A549 (cell line): ENCODE measurements at regions not wholly inside any gene's neighbourhood (a gene's known extent, or its start where the extent isn't known, plus 50 kb on each side); places are given as distances from the start of the nearest gene placed in this dataset.
"Not testable (repeated sequence)": the region's sequence is repeated elsewhere in the genome, so short reads cannot be mapped to it uniquely, and the experiment has no call there.

Experiments
- ATAC-seq, 2 experiments: fragments of 200-7000 bp in 1 of 2; fragments of >200 bp in 1 of 2; cut with Nextera tagmentation in 1 of 2; cut with Tn5 transposase in 1 of 2; 3 replicates each; pipeline versions ENCODE4 v1.8.0 to v1.9.1; 2018 to 2020; ENCODE audit warnings: mild to moderate bottlenecking in 1 of 2, moderate library complexity in 1 of 2
- CTCF ChIA-PET: fragments of 300-600 bp; sonication (Branson Sonifier 250); formaldehyde crosslinking; extraction: SDS; loops from one replicate; lab custom pipeline; 2021; ENCODE audit warnings: antibody characterized with exemption, inconsistent platforms; lab: Yijun Ruan, JAX
- POLR2A ChIA-PET: fragments of 350-600 bp; formaldehyde crosslinking; extraction: SDS; loops from one replicate; lab custom pipeline; 2021; ENCODE audit warnings: antibody characterized with exemption, inconsistent platforms; lab: Yijun Ruan, JAX
- DNase-seq, 2 experiments: peaks; one replicate each; pipeline versions ENCODE4 v3.0.0 to v3.0.0-alpha.2; 2011 to 2016; ENCODE audit warnings: low read depth in 1 of 2, low spot score in 1 of 2
- FAIRE-seq: peaks from 2 replicates; lab custom pipeline; 2011; peaks lifted over from hg19 to GRCh38; lab: Jason Lieb, UNC
- H3K27ac ChIP-seq, 2 experiments: fragments of >200 bp; sonication (Bioruptor Twin); formaldehyde crosslinking; 3 replicates each; pipeline ENCODE4 v1.5.1; 2016 to 2017
- H3K4me1 ChIP-seq: fragments of >200 bp; sonication (Bioruptor Twin); formaldehyde crosslinking; 3 replicates; pipeline ENCODE4 v1.6.1; 2016
- H3K4me2 ChIP-seq: fragments of >200 bp; sonication (Bioruptor Twin); formaldehyde crosslinking; 3 replicates; pipeline ENCODE4 v1.6.1; 2016
- H3K4me3 ChIP-seq: fragments of >200 bp; sonication (Bioruptor Twin); formaldehyde crosslinking; 3 replicates; pipeline ENCODE4 v1.5.1; 2016
- H3K9me3 ChIP-seq: fragments of >200 bp; sonication (Bioruptor Twin); formaldehyde crosslinking; 3 replicates; pipeline ENCODE4 v1.6.1; 2016
- BHLHE40 ChIP-seq: IDR thresholded peaks from 2 replicates; pipeline ENCODE4 v1.6.1; 2012; ENCODE audit warnings: low read depth, low read length, inconsistent platforms
- EHF ChIP-seq: fragments of 250-450 bp; sonication (Bioruptor Pico); IDR thresholded peaks from 2 replicates; pipeline ENCODE4 v1.5.0; 2020; ENCODE audit warnings: mild to moderate bottlenecking
- FOSL2 ChIP-seq, 2 experiments: fragments of 450-650 bp in 1 of 2; fragments of >200 bp in 1 of 2; sonication (Bioruptor Twin) in 1 of 2; formaldehyde crosslinking; IDR thresholded peaks; 2 replicates each; pipeline versions ENCODE4 v1.5.0 to v1.6.1; 2016 to 2020; ENCODE audit warnings: mild to moderate bottlenecking in 1 of 2, moderate library complexity in 1 of 2
- HMGXB4 ChIP-seq: fragments of 250-450 bp; sonication (Bioruptor Pico); IDR thresholded peaks from 2 replicates; pipeline ENCODE4 v1.5.0; 2021; ENCODE audit warnings: mild to moderate bottlenecking, moderate library complexity, borderline replicate concordance
- MAX ChIP-seq: IDR thresholded peaks from 2 replicates; pipeline ENCODE4 v1.6.1; 2012
- MAZ ChIP-seq: fragments of 150-350 bp; IDR thresholded peaks from 2 replicates; pipeline ENCODE4 v1.6.1; 2014; ENCODE audit warnings: antibody characterized with exemption, low read depth, low read length, borderline replicate concordance
- MYC ChIP-seq: IDR thresholded peaks from 2 replicates; pipeline ENCODE4 v1.6.1; 2012; ENCODE audit warnings: mild to moderate bottlenecking, inconsistent platforms, low read length, improper control_type of control experiment, borderline replicate concordance
- NFE2L2 ChIP-seq: fragments of 150-350 bp; conservative IDR thresholded peaks from 2 replicates; pipeline ENCODE4 v1.6.1; 2014; ENCODE audit warnings: low read length
- NPAS2 ChIP-seq: fragments of 250-450 bp; sonication (Bioruptor Pico); IDR thresholded peaks from 2 replicates; pipeline ENCODE4 v1.8.0; 2022; ENCODE audit warnings: mild to moderate bottlenecking, moderate library complexity, borderline replicate concordance
- POLR2AphosphoS2 ChIP-seq: conservative IDR thresholded peaks from 2 replicates; pipeline ENCODE4 v1.6.1; 2012; ENCODE audit warnings: low read length, improper control_type of control experiment, inconsistent platforms
- RAD21 ChIP-seq, 2 experiments: fragments of >200 bp in 1 of 2; sonication (Bioruptor Twin) in 1 of 2; formaldehyde crosslinking in 1 of 2; IDR thresholded peaks in 1 of 2; conservative IDR thresholded peaks in 1 of 2; 2 replicates in 1 of 2; 3 replicates in 1 of 2; pipeline ENCODE4 v1.6.1; 2012 to 2018; ENCODE audit warnings: inconsistent platforms in 1 of 2
- SREBF2 ChIP-seq: fragments of 450-650 bp; IDR thresholded peaks from 2 replicates; pipeline ENCODE4 v1.6.1; 2014; ENCODE audit warnings: mild to moderate bottlenecking, moderate library complexity
- TP53 ChIP-seq: fragments of 250-450 bp; sonication (Bioruptor Pico); IDR thresholded peaks from 2 replicates; pipeline ENCODE4 v1.5.0; 2021; ENCODE audit warnings: mild to moderate bottlenecking, moderate library complexity
- USF2 ChIP-seq: fragments of 450-650 bp; IDR thresholded peaks from 2 replicates; pipeline ENCODE4 v1.6.1; 2014; ENCODE audit warnings: antibody characterized with exemption
- ZSCAN20 ChIP-seq: fragments of 250-450 bp; sonication (Bioruptor Pico); IDR thresholded peaks from 2 replicates; pipeline ENCODE4 v1.8.0; 2022; ENCODE audit warnings: mild to moderate bottlenecking, moderate library complexity
- WGBS: methylation state at CpG from one replicate; pipeline ENCODE4 v1.1.6; 2017; ENCODE audit errors: missing lambda C conversion rate; 5-methylcytosine and 5-hydroxymethylcytosine counted together
- TF ChIP-seq, protein P1 (sequence below): fragments of >200 bp; sonication (Bioruptor Twin); formaldehyde crosslinking; IDR thresholded peaks from 3 replicates; pipeline ENCODE4 v1.6.1; 2016
- TF ChIP-seq, protein P2 (sequence below): fragments of >200 bp; sonication (Bioruptor Twin); formaldehyde crosslinking; IDR thresholded peaks from 3 replicates; pipeline ENCODE4 v1.5.1; 2016

GRCh38 chr4:8721621-8722020 lies 129.1 kb downstream of the CPZ start (continued):
- no peak for TF ChIP-seq HMGXB4
- TF ChIP-seq TP53: no peak
- no peak for TF ChIP-seq ZSCAN20 (CRISPR knock-in tag)
- TF ChIP-seq RAD21 (conservative IDR thresholded peaks at IDR 0.05 in 1 of 2, IDR thresholded peaks at IDR 0.05 in 1 of 2): no peak
- TF ChIP-seq USF2: no peak
- TF ChIP-seq EHF (CRISPR knock-in tag): no peak

DNA sequence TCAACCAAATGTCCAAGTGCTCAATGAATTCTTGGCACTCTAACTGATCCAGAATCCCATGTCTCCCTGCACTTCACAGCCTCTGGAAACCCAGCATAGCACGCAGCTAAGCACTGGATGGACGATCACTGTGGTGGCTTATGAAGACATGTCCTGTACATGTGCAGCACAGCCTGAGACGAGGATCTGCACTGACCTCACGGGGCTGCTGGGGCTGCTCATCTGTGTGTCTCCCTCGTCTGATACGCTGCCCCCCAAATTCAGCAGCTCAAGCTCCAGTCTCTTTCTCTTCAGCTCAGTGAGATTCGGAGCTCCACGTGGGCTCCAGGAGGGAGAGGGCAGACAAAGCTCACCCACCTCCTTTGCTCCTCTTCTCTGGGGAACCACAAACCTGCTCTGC lies 126.9 kb downstream of the CPZ start:
- no peak overlapping the region for H3K4me3 ChIP-seq
- H3K9me3 ChIP-seq: peaks cover 3% of the 10 kb centered on the region; the same call in 1 of the 3 replicates
- POLR2A ChIA-PET: no interaction called here
- FAIRE-seq (no peak), DNase-seq (no peak), ATAC-seq (no peak)
- no peak overlapping the region for H3K27ac ChIP-seq
- no peak overlapping the region for H3K4me2 ChIP-seq
- CTCF ChIA-PET: no interaction called here
- no peak for TF ChIP-seq MAZ
- TF ChIP-seq NPAS2 (CRISPR knock-in tag): no peak
- TF ChIP-seq, protein P1, sequence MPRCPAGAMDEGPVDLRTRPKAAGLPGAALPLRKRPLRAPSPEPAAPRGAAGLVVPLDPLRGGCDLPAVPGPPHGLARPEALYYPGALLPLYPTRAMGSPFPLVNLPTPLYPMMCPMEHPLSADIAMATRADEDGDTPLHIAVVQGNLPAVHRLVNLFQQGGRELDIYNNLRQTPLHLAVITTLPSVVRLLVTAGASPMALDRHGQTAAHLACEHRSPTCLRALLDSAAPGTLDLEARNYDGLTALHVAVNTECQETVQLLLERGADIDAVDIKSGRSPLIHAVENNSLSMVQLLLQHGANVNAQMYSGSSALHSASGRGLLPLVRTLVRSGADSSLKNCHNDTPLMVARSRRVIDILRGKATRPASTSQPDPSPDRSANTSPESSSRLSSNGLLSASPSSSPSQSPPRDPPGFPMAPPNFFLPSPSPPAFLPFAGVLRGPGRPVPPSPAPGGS: no peak
- TF ChIP-seq NFE2L2: no peak
- TF ChIP-seq BHLHE40: no peak
- TF ChIP-seq MYC: no peak
- TF ChIP-seq FOSL2 (IDR thresholded peaks at IDR 0.05): no peak
- no peak for TF ChIP-seq FOSL2 (CRISPR knock-in tag; IDR thresholded peaks at IDR 0.05)
- TF ChIP-seq MAX: no peak
- no peak for TF ChIP-seq POLR2AphosphoS2
- TF ChIP-seq, protein P2, sequence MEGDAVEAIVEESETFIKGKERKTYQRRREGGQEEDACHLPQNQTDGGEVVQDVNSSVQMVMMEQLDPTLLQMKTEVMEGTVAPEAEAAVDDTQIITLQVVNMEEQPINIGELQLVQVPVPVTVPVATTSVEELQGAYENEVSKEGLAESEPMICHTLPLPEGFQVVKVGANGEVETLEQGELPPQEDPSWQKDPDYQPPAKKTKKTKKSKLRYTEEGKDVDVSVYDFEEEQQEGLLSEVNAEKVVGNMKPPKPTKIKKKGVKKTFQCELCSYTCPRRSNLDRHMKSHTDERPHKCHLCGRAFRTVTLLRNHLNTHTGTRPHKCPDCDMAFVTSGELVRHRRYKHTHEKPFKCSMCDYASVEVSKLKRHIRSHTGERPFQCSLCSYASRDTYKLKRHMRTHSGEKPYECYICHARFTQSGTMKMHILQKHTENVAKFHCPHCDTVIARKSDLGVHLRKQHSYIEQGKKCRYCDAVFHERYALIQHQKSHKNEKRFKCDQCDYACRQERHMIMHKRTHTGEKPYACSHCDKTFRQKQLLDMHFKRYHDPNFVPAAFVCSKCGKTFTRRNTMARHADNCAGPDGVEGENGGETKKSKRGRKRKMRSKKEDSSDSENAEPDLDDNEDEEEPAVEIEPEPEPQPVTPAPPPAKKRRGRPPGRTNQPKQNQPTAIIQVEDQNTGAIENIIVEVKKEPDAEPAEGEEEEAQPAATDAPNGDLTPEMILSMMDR: no peak
- TF ChIP-seq SREBF2: no peak
- TF ChIP-seq, all 56 proteins: peak for 0
- H3K4me1 ChIP-seq: no peaks in the 10 kb centered on the region
- 27% methylated on average over 3 of the region's 8 CpGs for WGBS

GRCh38 chr4:8717470-8717869 lies 124.9 kb downstream of the CPZ start:
- ATAC-seq, H3K4me1 ChIP-seq, CTCF ChIA-PET, H3K27ac ChIP-seq, H3K4me2 ChIP-seq, POLR2A ChIA-PET, H3K4me3 ChIP-seq, DNase-seq, FAIRE-seq, H3K9me3 ChIP-seq: not testable (repeated sequence)
- WGBS: 5% methylated on average over 2 of the region's 2 CpGs
